Endothelial cell of umbilical vein (primary cell): ENCODE measurements at regions not wholly inside any gene's neighbourhood (a gene's known extent, or its start where the extent isn't known, plus 50 kb on each side); places are given as distances from the start of the nearest gene placed in this dataset.

Experiments
- BruUV-seq: library from RNA; stranded (reverse); fragments of 400-500 nt; replicated peaks from 2 replicates; lab custom pipeline; 2021; lab: Mats Ljungman, UMichigan
- CTCF ChIA-PET: fragments of 300-600, 350-600 bp; sonication (Branson Sonifier 250); formaldehyde crosslinking; loops from one replicate; lab custom pipeline; 2021; ENCODE audit warnings: antibody characterized with exemption, inconsistent platforms; lab: Charles Lee
- POLR2A ChIA-PET: fragments of 300-600, 350-600 bp; sonication (Branson Sonifier 250); formaldehyde crosslinking; loops from one replicate; lab custom pipeline; 2021; ENCODE audit warnings: antibody characterized with exemption, inconsistent platforms; lab: Charles Lee
- DNase-seq: peaks from one replicate; pipeline ENCODE4 v3.0.0-alpha.2; 2011; ENCODE audit warnings: low read depth, low spot score
- FAIRE-seq: peaks from 2 replicates; lab custom pipeline; 2011; peaks lifted over from hg19 to GRCh38; lab: Jason Lieb, UNC
- H2AFZ ChIP-seq: 2 replicates; pipeline ENCODE4 v1.6.0; 2012; ENCODE audit warnings: low read depth, low read length, control low read depth, inconsistent platforms
- H3K27ac ChIP-seq: 2 replicates; pipeline ENCODE4 v1.5.1; 2011; ENCODE audit warnings: low read depth, mild to moderate bottlenecking, control low read depth, low read length, moderate library complexity; ENCODE audit not compliant: insufficient read depth
- H3K27me3 ChIP-seq, 2 experiments: 2 replicates each; pipeline versions ENCODE4 v1.6.0 to v1.6.1; 2011; ENCODE audit warnings: low read length in 2 of 2, mixed read lengths in 1 of 2; ENCODE audit not compliant: control insufficient read depth in 2 of 2, insufficient read depth in 2 of 2
- H3K36me3 ChIP-seq, 2 experiments: 2 replicates in 1 of 2; 3 replicates in 1 of 2; pipeline ENCODE4 v1.5.1; 2011; ENCODE audit warnings: low read length in 2 of 2, mild to moderate bottlenecking in 1 of 2, moderate library complexity in 1 of 2; ENCODE audit not compliant: control insufficient read depth in 2 of 2, insufficient read depth in 2 of 2; ENCODE audit errors: extremely low read depth in 1 of 2
- H3K4me1 ChIP-seq: 3 replicates; pipeline ENCODE4 v1.5.1; 2011; ENCODE audit warnings: mild to moderate bottlenecking, low read length; ENCODE audit not compliant: control insufficient read depth, insufficient read depth; ENCODE audit errors: extremely low read depth
- H3K4me2 ChIP-seq: 2 replicates; pipeline ENCODE4 v1.6.1; 2011; ENCODE audit warnings: low read length, control low read depth, mixed read lengths; ENCODE audit not compliant: insufficient read depth
- H3K4me3 ChIP-seq, 3 experiments: fragments of 200-600 bp in 1 of 3; sonication (generic), shearing (Covaris generic) in 1 of 3; replicated peaks in 1 of 3; 2 replicates each; pipeline ENCODE4 v1.5.1; 2011 to 2016; ENCODE audit warnings: control low read depth in 3 of 3, low read length in 3 of 3, mild to moderate bottlenecking in 2 of 3, inconsistent platforms in 1 of 3, low read depth in 1 of 3, moderate library complexity in 1 of 3; ENCODE audit not compliant: insufficient read depth in 1 of 3
- H3K79me2 ChIP-seq: 2 replicates; pipeline ENCODE4 v1.6.0; 2012; ENCODE audit warnings: low read length, inconsistent platforms; ENCODE audit not compliant: control insufficient read depth, insufficient read depth
- H3K9ac ChIP-seq: replicated peaks from 2 replicates; pipeline ENCODE3; 2011; ENCODE audit warnings: low read length, control low read depth; ENCODE audit not compliant: insufficient read depth; ENCODE audit errors: extremely low read depth
- H3K9me1 ChIP-seq: replicated peaks from 3 replicates; pipeline ENCODE4 v1.6.0; 2011; ENCODE audit warnings: mild to moderate bottlenecking, low read length; ENCODE audit not compliant: control insufficient read depth, insufficient read depth; ENCODE audit errors: extremely low read depth
- H3K9me3 ChIP-seq: replicated peaks from 2 replicates; pipeline ENCODE4 v1.5.1; 2012; ENCODE audit warnings: low read length, inconsistent platforms; ENCODE audit not compliant: control insufficient read depth, insufficient read depth
- H4K20me1 ChIP-seq: replicated peaks from 2 replicates; pipeline ENCODE3; 2011; ENCODE audit warnings: mild to moderate bottlenecking, low read length; ENCODE audit not compliant: control insufficient read depth, insufficient read depth; ENCODE audit errors: extremely low read depth
- EZH2 ChIP-seq: IDR thresholded peaks from 2 replicates; pipeline ENCODE4 v1.6.1; 2012; ENCODE audit warnings: borderline replicate concordance, low read depth, mild to moderate bottlenecking, moderate library complexity, low read length, inconsistent platforms; ENCODE audit not compliant: severe bottlenecking
- FOS ChIP-seq: IDR thresholded peaks from 2 replicates; pipeline ENCODE4 v1.6.1; 2011; ENCODE audit warnings: mild to moderate bottlenecking, low read length, moderate library complexity, borderline replicate concordance; ENCODE audit not compliant: insufficient read depth
- GATA2 ChIP-seq: IDR thresholded peaks from 2 replicates; pipeline ENCODE4 v1.7.0; 2011; ENCODE audit warnings: low read depth, mild to moderate bottlenecking, moderate library complexity, mixed read lengths, low read length; ENCODE audit not compliant: insufficient read length, insufficient read depth
- JUN ChIP-seq: IDR thresholded peaks from 2 replicates; pipeline ENCODE4 v1.6.1; 2011; ENCODE audit warnings: borderline replicate concordance, low read depth; ENCODE audit not compliant: insufficient read length, insufficient read depth
- MAX ChIP-seq: IDR thresholded peaks from 2 replicates; pipeline ENCODE4 v1.6.1; 2011; ENCODE audit not compliant: insufficient read depth, insufficient read length
- MYC ChIP-seq: IDR thresholded peaks from one replicate; pipeline ENCODE4 v1.6.1; 2011; ENCODE audit warnings: mild to moderate bottlenecking, low read depth, low read length
- POLR2A ChIP-seq: IDR thresholded peaks from 2 replicates; pipeline ENCODE4 v1.6.1; 2012; ENCODE audit warnings: low read depth, mild to moderate bottlenecking, control low read depth, low read length
- POLR2AphosphoS5 ChIP-seq: IDR thresholded peaks from 2 replicates; pipeline ENCODE4 v1.6.1; 2012; ENCODE audit warnings: low read depth, mild to moderate bottlenecking, control low read depth, low read length, moderate library complexity; ENCODE audit not compliant: insufficient read depth
- dilution Hi-C: fragments of 300-500 bp; cut with MboI; formaldehyde crosslinking; loops from one replicate; pipeline ENCODE4 v1.15.0; 2019; ENCODE audit warnings: low sequenced_read_pairs; ENCODE audit not compliant: extremely low pct_ligation_motif_present
- intact Hi-C: fragments of 100-400 bp; cut with micrococcal nuclease; formaldehyde crosslinking; loops from one replicate; pipeline ENCODE4 v1.10.0; 2022
- TF ChIP-seq, protein P1 (sequence below), 2 donors: IDR thresholded peaks; 1 replicate in 1 of 2; 2 replicates in 1 of 2; pipeline ENCODE4 v1.5.1; 2011; ENCODE audit warnings: low read length in 2 of 2, mild to moderate bottlenecking in 2 of 2, moderate library complexity in 2 of 2, control low read depth in 1 of 2, inconsistent platforms in 1 of 2, low read depth in 1 of 2; ENCODE audit not compliant: insufficient read depth in 1 of 2; ENCODE audit errors: extremely low read depth in 1 of 2

DNA sequence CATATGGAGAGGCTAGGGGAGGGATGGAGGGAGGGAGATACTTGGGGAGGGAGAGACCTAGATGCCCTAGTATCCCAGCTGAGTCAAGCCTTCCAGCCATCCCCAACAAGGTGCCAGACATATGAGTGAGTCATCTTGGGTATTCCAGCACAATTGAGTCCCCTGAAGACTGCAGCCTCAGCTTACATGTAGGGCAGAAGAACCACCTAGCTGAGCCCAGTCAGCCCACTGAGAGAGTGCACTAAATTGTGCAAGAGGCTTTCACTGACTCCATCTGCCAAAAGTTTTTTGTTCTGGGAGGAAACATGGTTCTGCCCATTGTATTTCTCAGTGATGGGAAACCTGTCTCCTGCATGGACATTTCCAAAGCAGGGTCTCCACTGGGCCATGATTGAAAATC, 76.4 kb downstream of the FOXD2 start:
- Histone ChIP-seq H3K4me1 (no peaks in the 10 kb centered on the region), H3K27ac (no peak overlapping the region), H4K20me1 (no peaks in the 10 kb centered on the region), H3K9me1 (no peaks in the 10 kb centered on the region), H3K27me3 (peaks cover 12 to 19% of the 10 kb centered on the region in 2 experiments), H3K9ac (no peak overlapping the region), H2AFZ (no peak overlapping the region), H3K9me3 (no peaks in the 10 kb centered on the region), H3K4me3 (no peak overlapping the region), H3K79me2 (no peaks in the 10 kb centered on the region), H3K36me3 (no peaks in the 10 kb centered on the region), H3K4me2 (no peak overlapping the region)
- CTCF ChIA-PET, result interaction anchor here (1.0 kb wide), 1 partner anchor 77 kb away, joined by 3 read pairs; no protein-coding TSS in a partner anchor
- no TSS peak for BruUV-seq
- DNase-seq, result no peak
- intact Hi-C loops (no loop called here), dilution Hi-C loops (no loop called here)
- no peak for FAIRE-seq
- POLR2A ChIA-PET, result no interaction called here
- TF ChIP-seq JUN, result no peak
- TF ChIP-seq MYC, result no peak
- no peak for TF ChIP-seq POLR2A
- TF ChIP-seq FOS, result no peak
- TF ChIP-seq MAX, result no peak
- no peak for TF ChIP-seq POLR2AphosphoS5
- no peak for TF ChIP-seq GATA2
- TF ChIP-seq, protein P1, sequence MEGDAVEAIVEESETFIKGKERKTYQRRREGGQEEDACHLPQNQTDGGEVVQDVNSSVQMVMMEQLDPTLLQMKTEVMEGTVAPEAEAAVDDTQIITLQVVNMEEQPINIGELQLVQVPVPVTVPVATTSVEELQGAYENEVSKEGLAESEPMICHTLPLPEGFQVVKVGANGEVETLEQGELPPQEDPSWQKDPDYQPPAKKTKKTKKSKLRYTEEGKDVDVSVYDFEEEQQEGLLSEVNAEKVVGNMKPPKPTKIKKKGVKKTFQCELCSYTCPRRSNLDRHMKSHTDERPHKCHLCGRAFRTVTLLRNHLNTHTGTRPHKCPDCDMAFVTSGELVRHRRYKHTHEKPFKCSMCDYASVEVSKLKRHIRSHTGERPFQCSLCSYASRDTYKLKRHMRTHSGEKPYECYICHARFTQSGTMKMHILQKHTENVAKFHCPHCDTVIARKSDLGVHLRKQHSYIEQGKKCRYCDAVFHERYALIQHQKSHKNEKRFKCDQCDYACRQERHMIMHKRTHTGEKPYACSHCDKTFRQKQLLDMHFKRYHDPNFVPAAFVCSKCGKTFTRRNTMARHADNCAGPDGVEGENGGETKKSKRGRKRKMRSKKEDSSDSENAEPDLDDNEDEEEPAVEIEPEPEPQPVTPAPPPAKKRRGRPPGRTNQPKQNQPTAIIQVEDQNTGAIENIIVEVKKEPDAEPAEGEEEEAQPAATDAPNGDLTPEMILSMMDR (IDR thresholded peaks at IDR 0.05; ENCODE audit: extremely low read depth in 1 of 2, insufficient read depth in 1 of 2, low read depth in 1 of 2, low read length in 2 of 2), result no peak
- TF ChIP-seq EZH2, result no peak
